ENCODE measurements at regions not wholly inside any gene's neighbourhood (a gene's known extent, or its start where the extent isn't known, plus 50 kb on each side); places are given as distances from the start of the nearest gene placed in this dataset.
"Not testable (repeated sequence)": the region's sequence is repeated elsewhere in the genome, so short reads cannot be mapped to it uniquely, and the experiment has no call there.

DNA sequence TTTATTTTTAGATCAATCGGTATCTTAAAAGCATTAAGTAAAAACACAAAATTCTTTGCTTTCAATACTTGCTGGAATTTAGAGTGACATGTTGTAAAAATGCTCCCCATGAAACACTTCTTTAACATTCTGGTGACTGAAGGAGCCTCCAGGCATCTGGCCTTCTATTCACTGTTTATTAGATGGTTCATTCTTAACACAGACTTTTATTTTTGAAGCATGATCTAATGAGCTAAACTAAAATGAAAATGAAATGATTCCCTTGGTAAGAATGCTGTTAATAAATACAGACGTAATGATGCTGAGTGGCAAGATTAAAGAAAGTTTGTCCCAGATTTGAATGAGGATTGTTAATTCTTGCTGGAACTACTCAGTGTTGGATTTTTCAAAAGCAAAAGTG lies 698.4 kb downstream of the TENT5A start:
- no peaks in the 10 kb centered on the region for H3K9me3 Mint-ChIP-seq
- no peak overlapping the region for H3K27ac Mint-ChIP-seq

DNA sequence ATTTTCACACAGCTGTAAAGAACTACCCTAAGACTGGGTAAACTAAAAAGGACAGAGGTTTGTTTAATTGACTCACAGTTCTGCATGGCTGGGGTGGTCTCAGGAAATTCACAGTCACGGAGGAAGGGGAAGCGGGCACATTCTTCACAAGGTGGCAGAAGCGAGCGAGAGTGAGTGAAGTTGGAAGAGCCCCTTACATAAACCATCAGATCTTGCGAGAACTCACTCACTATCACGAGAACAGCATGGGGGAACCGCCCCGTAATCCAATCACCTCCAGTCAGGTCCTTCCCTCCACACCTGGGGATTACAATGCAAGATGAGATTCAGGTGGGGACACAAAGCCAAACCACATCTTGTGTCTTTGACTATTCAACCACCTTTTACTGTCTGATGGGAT lies 700.5 kb downstream of the TENT5A start:
- Mint-ChIP-seq H3K27ac (no peak overlapping the region), H3K27me3 (ENCODE audit: low read depth) (no peaks in the 10 kb centered on the region), H3K36me3 (ENCODE audit: low read depth) (no peaks in the 10 kb centered on the region), H3K4me1 (ENCODE audit: low read depth) (no peaks in the 10 kb centered on the region), H3K9me3 (no peaks in the 10 kb centered on the region), H3K4me3 (no peak overlapping the region)

More for the DNA sequence above, 698.4 kb downstream of the TENT5A start:
- Mint-ChIP-seq H3K27me3 (ENCODE audit: low read depth) (no peaks in the 10 kb centered on the region), H3K36me3 (ENCODE audit: low read depth) (no peaks in the 10 kb centered on the region), H3K4me1 (ENCODE audit: low read depth) (no peaks in the 10 kb centered on the region), H3K4me3 (no peak overlapping the region)

DNA sequence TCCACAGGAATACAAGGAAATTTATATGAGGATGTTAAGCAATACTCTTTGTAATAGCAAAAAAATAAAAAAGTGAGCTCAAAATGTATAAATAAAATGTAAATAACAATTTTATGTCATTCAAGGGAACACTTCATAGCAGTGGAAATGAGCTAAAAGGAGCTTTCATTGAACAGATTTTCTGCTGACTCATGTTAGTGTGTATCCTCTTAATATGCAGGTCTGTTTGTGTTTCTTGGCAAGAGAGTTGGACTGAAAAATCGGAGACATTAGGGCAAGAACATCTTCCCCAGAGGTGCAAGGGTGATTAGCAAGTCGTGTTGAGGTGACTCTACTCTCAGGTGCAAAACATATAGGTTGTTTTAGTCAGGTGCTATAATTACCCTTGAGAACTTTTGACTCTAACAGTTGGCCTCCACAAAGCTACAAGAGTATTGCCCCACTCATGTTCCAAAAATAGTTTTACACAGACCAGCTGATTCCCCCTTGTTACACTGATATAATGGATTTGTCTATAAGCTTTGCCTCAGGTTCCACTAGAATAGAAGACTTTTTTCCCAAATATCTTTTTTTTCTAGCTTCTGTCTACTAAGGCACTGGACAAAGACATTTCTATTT lies 702.9 kb downstream of the TENT5A start:
- no peak overlapping the region for H3K27ac Mint-ChIP-seq
- H3K4me1 Mint-ChIP-seq (ENCODE audit: low read depth): no peaks in the 10 kb centered on the region
- H3K9me3 Mint-ChIP-seq: no peaks in the 10 kb centered on the region
- H3K4me3 Mint-ChIP-seq: no peak overlapping the region
- H3K36me3 Mint-ChIP-seq (ENCODE audit: low read depth): no peaks in the 10 kb centered on the region
- no peaks in the 10 kb centered on the region for H3K27me3 Mint-ChIP-seq (ENCODE audit: low read depth)

DNA sequence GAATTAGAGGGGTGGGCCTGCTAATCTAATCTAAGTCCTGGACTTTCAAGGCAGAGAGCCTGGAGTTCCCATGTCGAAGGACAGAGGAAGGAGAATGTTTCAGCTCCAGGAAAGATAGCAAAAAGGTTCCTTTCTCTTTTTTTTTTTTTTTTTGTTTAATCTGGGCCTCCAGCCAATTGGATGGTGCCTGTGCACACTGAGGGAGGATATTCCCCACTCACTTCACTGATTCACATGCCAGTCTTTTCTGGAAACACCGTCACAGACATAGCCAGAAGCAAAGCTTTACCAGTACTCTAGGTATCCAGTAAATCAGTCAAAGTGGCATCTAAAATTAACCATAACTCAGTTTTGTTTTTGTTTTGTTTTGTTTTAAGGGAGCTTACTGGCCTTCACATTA lies 721.1 kb downstream of the TENT5A start:
- Mint-ChIP-seq H3K4me3 (no peak overlapping the region), H3K36me3 (ENCODE audit: low read depth) (no peaks in the 10 kb centered on the region), H3K4me1 (ENCODE audit: low read depth) (no peaks in the 10 kb centered on the region), H3K27ac (no peak overlapping the region), H3K27me3 (ENCODE audit: low read depth) (no peaks in the 10 kb centered on the region), H3K9me3 (no peaks in the 10 kb centered on the region)

DNA sequence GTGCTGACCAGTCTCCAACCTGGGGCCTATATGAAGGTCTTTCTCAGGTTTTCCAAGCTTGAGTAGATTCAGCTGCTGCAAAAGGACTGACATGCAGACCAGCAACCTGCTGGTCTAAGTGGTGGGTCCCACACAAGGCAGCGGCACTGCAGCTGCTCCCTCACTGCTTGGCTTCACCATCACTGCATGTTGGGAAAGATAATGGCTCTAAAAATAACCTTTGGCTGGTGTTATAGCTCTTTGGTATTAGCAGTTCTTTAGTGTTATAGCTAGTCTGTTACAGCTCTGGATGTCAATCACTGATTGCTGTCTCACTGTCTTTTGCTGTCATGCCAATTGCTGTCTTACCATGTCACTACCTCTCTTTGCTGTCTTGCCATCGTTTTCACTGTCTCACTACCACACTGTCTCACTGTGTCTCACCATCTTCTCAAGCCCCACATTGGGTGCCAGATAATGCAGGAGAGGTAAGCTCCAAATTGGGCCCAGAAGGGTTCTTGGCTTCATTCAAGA lies 726.4 kb downstream of the TENT5A start:
- no peaks in the 10 kb centered on the region for H3K4me1 Mint-ChIP-seq (ENCODE audit: low read depth)
- no peaks in the 10 kb centered on the region for H3K27me3 Mint-ChIP-seq (ENCODE audit: low read depth)
- no peak overlapping the region for H3K4me3 Mint-ChIP-seq
- no peaks in the 10 kb centered on the region for H3K36me3 Mint-ChIP-seq (ENCODE audit: low read depth)
- peaks cover 19% of the 10 kb centered on the region for H3K9me3 Mint-ChIP-seq
- H3K27ac Mint-ChIP-seq: no peak overlapping the region

DNA sequence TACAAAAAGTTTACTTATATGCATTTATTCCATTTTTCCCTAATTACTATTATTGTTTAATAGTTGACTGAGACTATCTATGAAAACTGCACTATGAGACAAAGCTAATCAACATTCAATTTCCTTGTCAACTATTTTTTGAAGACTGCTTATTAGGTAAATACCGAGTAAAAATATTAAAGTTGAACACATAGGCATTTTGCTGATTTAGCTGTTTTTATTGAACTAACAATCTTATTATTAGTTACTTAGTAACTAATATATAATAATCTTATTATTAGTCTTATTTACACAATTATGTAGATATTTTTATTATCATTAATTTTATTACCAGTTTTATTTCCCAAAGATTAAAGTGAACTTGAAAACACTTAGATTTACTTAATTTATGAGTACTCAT lies 728.8 kb downstream of the TENT5A start:
- Mint-ChIP-seq H3K9me3 (peaks cover 28% of the 10 kb centered on the region), H3K27ac (no peak overlapping the region), H3K4me3 (no peak overlapping the region), H3K27me3 (ENCODE audit: low read depth) (no peaks in the 10 kb centered on the region), H3K4me1 (ENCODE audit: low read depth) (no peaks in the 10 kb centered on the region), H3K36me3 (ENCODE audit: low read depth) (no peaks in the 10 kb centered on the region)

DNA sequence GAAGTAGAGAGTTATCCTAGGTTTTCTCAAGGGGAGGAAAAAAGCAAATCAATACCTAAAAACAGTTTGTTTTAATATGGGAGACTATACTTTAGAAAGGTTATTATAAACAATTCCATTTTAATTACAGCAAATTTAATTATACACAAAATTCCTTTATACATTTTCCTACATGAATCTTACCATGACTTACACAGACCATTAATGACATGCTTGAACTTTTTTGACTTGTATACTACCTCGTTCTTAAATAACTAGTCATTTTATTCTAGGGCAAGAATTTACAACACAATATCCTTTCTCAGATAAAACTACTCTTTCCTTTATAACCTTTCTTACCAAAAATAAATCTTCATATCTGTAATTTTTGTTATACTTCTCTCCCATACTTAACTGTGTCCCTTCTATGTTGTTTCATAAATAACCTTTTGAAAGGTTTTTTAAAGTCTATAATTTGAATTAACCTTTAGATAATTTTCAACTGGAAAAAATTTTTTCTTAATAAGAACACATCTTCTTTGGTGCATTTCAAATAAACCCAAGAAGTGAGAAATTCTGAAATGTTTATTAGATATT lies 729.4 kb downstream of the TENT5A start:
- Mint-ChIP-seq H3K27me3 (ENCODE audit: low read depth) (no peaks in the 10 kb centered on the region), H3K9me3 (peaks cover 28% of the 10 kb centered on the region), H3K27ac (no peak overlapping the region), H3K4me3 (no peak overlapping the region), H3K4me1 (ENCODE audit: low read depth) (no peaks in the 10 kb centered on the region), H3K36me3 (ENCODE audit: low read depth) (no peaks in the 10 kb centered on the region)

DNA sequence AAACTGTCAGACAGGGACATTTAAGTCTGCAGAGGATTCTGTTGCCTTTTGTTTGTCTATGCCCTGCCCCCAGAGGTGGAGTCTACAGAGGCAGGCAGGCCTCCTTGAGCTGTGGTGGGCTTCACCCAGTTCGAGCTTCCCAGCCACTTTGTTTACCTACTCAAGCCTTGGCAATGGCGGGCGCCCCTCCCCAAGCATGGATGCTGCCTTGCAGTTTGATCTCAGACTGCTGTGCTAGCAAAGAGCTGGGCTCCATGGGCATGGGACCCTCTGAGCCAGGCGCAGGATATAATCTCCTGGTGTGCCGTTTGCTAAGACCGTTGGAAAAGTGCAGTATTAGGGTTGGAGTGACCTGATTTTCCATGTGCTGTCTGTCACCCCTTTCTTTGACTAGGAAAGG lies 734.9 kb downstream of the TENT5A start:
- H3K4me3 Mint-ChIP-seq; H3K4me1 Mint-ChIP-seq (ENCODE audit: low read depth); H3K27me3 Mint-ChIP-seq (ENCODE audit: low read depth); H3K27ac Mint-ChIP-seq; H3K36me3 Mint-ChIP-seq (ENCODE audit: low read depth): not testable (repeated sequence)
- peaks cover 14% of the 10 kb centered on the region for H3K9me3 Mint-ChIP-seq

DNA sequence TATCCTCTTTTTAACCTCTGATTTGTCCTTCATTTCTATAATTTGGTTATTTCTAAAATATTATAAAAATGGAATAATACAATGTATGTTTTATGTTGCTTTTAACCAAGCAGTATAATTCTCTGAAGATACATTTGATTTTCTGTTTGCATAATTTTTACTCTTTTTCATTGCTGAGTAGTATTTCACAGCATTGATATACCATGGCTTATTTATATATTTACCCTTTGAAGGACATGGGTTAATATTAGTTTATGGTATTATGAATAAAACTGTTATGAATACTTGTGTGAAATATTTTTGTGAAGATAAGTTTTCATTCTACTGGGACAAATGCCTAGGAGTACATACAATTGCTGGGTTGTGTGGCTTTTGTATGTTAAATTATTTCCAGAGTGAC lies 748.6 kb downstream of the TENT5A start:
- H3K9me3 Mint-ChIP-seq: peaks cover 8% of the 10 kb centered on the region
- no peaks in the 10 kb centered on the region for H3K36me3 Mint-ChIP-seq (ENCODE audit: low read depth)
- H3K27me3 Mint-ChIP-seq (ENCODE audit: low read depth): no peaks in the 10 kb centered on the region
- H3K4me1 Mint-ChIP-seq (ENCODE audit: low read depth): no peaks in the 10 kb centered on the region
- no peak overlapping the region for H3K4me3 Mint-ChIP-seq
- H3K27ac Mint-ChIP-seq: no peak overlapping the region

DNA sequence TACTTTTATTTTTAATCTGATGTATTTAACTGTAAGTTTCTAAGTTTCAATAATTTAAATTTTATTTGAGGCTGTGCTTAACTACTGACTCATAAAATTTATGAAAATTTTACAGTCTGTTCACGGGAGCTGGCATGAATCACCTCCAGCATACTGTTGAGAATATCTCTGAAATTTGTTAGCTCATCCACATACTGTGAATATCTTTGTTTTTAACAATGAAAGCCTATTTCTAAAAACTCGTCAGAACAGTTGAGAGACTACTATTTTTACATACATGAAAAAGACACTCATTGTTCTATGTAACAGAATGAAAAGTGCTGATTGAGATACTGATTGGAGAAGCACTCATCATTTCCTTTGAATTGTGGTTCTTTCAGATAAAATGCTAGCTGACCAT lies 749.3 kb downstream of the TENT5A start:
- no peak overlapping the region for H3K27ac Mint-ChIP-seq
- H3K4me3 Mint-ChIP-seq: no peak overlapping the region
- H3K4me1 Mint-ChIP-seq (ENCODE audit: low read depth): no peaks in the 10 kb centered on the region
- H3K36me3 Mint-ChIP-seq (ENCODE audit: low read depth): no peaks in the 10 kb centered on the region
- H3K27me3 Mint-ChIP-seq (ENCODE audit: low read depth): no peaks in the 10 kb centered on the region
- peaks cover 8% of the 10 kb centered on the region for H3K9me3 Mint-ChIP-seq

DNA sequence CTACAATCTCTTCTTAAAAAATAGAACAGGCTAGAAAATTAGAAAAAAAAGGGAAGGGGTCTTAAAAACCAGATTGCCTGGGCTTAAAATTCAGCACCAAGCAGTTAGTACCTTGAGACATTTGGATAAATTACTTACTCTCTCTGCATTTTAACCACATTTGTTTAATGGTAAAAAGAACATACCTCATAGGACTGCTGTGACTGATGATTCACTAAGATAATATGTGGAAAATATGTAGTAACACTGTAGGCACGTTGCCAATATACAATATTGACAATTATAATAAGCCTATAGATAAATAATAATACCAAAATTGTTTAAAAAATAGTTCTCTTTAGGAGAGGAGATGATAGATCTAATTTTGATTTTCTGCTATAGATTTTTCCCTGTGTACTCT lies 750.4 kb downstream of the TENT5A start:
- Mint-ChIP-seq H3K27ac (no peak overlapping the region), H3K27me3 (ENCODE audit: low read depth) (no peaks in the 10 kb centered on the region), H3K4me3 (no peak overlapping the region), H3K9me3 (peaks cover 8% of the 10 kb centered on the region), H3K4me1 (ENCODE audit: low read depth) (no peaks in the 10 kb centered on the region), H3K36me3 (ENCODE audit: low read depth) (no peaks in the 10 kb centered on the region)

DNA sequence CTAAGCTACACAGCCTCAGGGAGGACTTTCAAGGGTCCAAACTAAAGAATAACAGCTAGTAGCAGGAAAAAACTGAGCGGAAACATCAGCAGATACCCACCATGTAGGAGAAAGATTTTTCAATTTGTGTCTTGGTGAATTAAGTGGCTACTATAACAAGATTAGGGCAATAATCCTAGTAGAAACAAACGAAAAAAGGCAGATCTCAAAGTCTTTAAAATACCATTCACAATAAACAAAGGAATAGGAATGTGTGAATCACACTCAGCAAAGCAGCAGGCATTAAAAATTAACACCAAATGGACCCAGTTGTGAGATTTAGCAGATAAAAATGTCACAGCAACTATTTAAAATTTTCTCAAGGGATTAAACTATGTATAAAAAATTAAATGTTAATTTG lies 761.2 kb downstream of the TENT5A start:
- H3K27me3 Mint-ChIP-seq (ENCODE audit: low read depth): no peaks in the 10 kb centered on the region
- H3K4me3 Mint-ChIP-seq: no peak overlapping the region
- no peaks in the 10 kb centered on the region for H3K36me3 Mint-ChIP-seq (ENCODE audit: low read depth)
- no peak overlapping the region for H3K27ac Mint-ChIP-seq
- no peaks in the 10 kb centered on the region for H3K4me1 Mint-ChIP-seq (ENCODE audit: low read depth)
- H3K9me3 Mint-ChIP-seq: peaks cover 8% of the 10 kb centered on the region

DNA sequence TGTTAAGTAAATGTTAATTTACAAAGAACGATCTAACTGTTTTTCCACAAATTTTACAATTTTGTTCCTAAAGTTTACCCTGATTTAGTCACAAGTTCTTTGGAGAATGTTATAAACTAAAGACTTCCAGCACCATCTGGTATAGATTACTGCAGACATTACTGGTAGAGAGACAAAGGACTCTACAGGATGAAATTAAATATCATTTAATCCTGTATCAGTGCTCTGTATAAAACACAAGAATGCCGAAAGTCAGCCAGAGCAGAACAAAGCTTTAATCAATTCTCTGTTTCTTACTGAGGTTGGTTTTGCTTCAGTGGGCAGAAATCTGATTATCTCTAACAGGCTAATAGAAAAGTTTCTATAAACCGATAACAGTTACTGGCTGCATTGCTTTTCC lies 763.6 kb downstream of the TENT5A start:
- Mint-ChIP-seq H3K27me3 (ENCODE audit: low read depth) (no peaks in the 10 kb centered on the region), H3K27ac (no peak overlapping the region), H3K4me1 (ENCODE audit: low read depth) (no peaks in the 10 kb centered on the region), H3K36me3 (ENCODE audit: low read depth) (no peaks in the 10 kb centered on the region), H3K4me3 (no peak overlapping the region), H3K9me3 (peaks cover 3% of the 10 kb centered on the region)

DNA sequence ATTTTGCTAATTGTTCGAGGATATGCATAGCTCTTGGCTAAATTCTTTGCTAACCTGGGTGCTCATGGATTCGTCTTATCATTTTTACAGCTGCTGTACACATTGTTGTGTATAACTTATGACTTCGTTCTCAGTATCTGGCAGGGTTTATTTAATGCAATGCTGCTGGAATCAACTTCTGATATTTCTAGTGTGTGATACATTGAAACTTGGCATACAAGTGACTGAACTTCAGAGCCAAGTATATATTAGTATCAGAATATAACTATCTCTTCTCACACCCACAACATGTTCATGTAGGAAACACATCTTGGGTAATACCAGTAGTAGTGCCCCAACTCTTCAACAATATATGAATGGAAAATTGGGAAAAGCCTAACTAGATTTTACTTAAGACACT lies 764.2 kb downstream of the TENT5A start:
- H3K27me3 Mint-ChIP-seq (ENCODE audit: low read depth): no peaks in the 10 kb centered on the region
- peaks cover 3% of the 10 kb centered on the region for H3K9me3 Mint-ChIP-seq
- H3K36me3 Mint-ChIP-seq (ENCODE audit: low read depth): no peaks in the 10 kb centered on the region
- no peak overlapping the region for H3K27ac Mint-ChIP-seq
- no peaks in the 10 kb centered on the region for H3K4me1 Mint-ChIP-seq (ENCODE audit: low read depth)
- no peak overlapping the region for H3K4me3 Mint-ChIP-seq

DNA sequence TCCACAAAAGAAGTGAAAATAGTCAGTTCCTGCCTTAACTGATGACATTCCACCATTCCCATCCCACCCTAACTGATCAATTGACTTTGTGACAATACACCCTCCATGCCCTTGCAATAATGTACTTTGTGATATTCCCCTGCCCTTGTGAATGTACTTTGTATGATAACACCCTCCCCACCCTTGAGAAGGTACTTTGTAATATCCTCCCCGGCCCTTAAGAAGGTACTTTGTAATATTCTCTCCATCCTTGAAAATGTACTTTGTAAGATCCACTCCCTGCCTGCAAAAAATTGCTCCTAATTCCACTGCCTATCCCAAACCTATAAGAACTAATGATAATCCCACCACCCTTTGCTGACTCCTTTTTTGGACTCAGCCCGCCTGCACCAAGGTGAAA lies 771.3 kb downstream of the TENT5A start:
- H3K36me3 Mint-ChIP-seq (ENCODE audit: low read depth); H3K4me1 Mint-ChIP-seq (ENCODE audit: low read depth); H3K9me3 Mint-ChIP-seq; H3K27ac Mint-ChIP-seq; H3K27me3 Mint-ChIP-seq (ENCODE audit: low read depth); H3K4me3 Mint-ChIP-seq: not testable (repeated sequence)

DNA sequence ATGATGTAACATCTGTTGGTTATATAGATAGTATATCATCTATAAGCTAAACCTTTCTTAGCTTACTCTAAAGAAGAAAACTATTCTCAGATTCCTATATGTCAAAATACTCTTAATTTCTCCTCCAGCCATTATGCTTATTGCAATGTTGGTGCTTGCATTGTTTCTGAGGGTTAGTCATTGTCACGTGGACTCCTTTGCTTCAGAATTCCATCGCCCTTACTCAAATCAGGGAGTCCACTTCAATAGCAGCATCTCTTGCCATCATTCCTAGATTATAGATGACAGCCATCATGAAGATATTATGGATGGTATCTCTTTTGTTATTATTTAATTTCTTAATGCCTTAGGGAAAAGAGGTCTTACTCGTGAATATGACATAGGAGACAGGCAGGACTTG lies 776.1 kb downstream of the TENT5A start:
- no peak overlapping the region for H3K27ac Mint-ChIP-seq
- no peaks in the 10 kb centered on the region for H3K4me1 Mint-ChIP-seq (ENCODE audit: low read depth)
- H3K27me3 Mint-ChIP-seq (ENCODE audit: low read depth): no peaks in the 10 kb centered on the region
- no peak overlapping the region for H3K4me3 Mint-ChIP-seq
- H3K36me3 Mint-ChIP-seq (ENCODE audit: low read depth): no peaks in the 10 kb centered on the region
- peaks cover 5% of the 10 kb centered on the region for H3K9me3 Mint-ChIP-seq

Measured in T-helper 1 cell treated with Interleukin-12 subunit alpha and Interleukin-12 subunit beta and Interleukin-4 antibody, amounts not matched to agents 30 μg/mL and 1 μg/mL, for 36 hours (primary cell).